SKM-1 treated with dmso at 0.1 percent for 144 hours (cell line): ENCODE measurements at regions not wholly inside any gene's neighbourhood (a gene's known extent, or its start where the extent isn't known, plus 50 kb on each side); places are given as distances from the start of the nearest gene placed in this dataset.
"Not testable (repeated sequence)": the region's sequence is repeated elsewhere in the genome, so short reads cannot be mapped to it uniquely, and the experiment has no call there.

ENCODE experiments used
- DNase-seq: peaks from one replicate; lab custom pipeline; 2025; ENCODE audit not compliant: unreplicated experiment; lab: John Stamatoyannopoulos, UW

DNA sequence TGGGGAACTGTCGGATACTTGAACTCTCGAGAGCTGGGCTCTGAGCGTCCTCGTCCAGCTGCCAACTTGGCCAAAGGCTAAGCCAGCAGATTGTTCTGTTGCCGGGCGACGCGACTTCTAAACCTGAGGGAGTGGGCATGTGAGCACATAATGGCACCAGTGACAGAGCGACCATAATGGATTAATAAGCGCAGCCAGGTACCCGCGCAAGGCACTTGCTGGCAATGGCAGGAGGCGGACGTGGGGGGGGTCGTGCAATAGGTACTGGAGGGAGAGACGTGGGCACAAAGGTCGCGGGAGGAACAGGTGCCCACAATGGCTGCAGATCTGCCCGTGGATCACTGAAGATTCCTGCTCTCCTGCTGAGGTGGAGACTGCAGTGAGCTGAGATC lies 1368.7 kb downstream of the CDH12 start:
- not testable (repeated sequence) for DNase-seq

DNA sequence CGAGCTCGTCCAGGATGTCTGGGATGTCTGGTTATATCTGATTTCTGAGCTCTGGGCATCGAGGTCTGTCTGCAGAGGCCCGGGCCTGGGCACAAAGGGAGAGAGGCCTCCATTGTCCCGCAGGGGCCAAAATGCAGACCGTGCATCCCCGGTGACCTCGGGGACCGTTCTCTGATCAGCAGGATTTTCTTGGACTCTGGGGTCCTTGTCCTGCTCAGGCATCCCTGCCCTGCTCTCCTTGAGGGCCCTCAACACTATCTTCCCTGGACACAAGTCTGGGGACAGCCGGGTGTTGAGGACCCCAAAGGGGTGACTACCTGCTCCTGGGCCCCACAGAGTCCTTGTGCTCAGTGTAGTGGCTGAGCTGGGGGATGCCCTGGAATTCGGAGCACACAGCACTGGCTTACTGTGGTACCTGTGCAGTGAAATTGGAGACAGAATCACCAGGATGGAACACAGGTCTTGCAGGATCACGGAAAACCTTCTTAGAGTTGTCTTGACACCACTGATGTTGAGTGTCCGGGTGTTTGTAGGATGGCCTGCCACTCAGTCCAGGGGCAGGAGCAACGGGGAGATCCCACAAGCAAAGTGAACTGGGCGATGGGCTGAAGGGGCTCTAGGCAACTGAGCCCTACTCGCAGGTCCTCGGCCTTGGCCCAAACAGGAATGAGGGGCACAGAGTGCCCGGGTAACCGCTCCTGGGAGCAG lies 1369.2 kb downstream of the CDH12 start:
- not testable (repeated sequence) for DNase-seq

- not testable (repeated sequence) for DNase-seq
These were observed 1370.0 kb downstream of the CDH12 start for GRCh38 chr5:21482983-21483650.

GRCh38 chr5:21482522-21482921 lies 1370.6 kb downstream of the CDH12 start:
- DNase-seq = not testable (repeated sequence)

GRCh38 chr5:21481320-21482270 lies 1371.5 kb downstream of the CDH12 start:
- not testable (repeated sequence) for DNase-seq

DNA sequence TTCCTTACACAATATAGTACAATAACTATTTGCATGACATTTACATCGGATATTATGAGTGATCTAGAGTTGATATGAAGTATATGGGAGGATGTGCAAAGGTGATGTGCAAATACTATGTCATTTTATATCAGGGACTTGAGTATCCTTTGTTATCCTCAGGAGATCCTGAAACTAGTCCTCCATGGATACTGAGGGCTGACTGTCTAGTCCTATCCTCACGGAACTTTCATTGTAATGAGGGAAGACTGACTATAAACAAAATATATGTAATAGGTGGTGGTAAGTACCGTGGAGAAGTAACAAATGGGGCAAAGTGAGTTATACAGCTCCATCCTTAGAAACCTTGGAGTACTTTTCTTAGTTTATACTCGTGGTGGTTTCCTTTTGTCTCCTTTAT lies 1373.1 kb downstream of the CDH12 start:
- not testable (repeated sequence) for DNase-seq

DNA sequence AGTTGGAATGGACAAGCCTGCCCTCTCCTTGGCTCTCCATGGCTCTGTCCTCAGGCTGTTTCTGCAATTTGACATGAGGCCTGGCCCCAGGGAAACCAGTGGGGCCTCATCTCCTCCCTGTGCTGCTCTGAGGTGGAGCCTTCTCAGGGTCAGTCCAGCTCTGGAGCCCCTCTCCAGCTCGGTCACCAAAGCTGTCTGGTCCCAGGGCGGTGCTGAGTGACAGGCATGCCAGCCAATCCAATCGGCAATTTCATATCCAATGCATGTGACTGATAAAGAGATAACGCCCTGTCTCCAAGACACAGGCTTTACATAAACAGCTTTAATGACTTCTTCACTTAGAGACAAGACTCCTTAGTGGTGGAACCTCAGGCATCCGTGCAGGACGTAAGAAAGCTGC lies 1379.2 kb downstream of the CDH12 start:
- not testable (repeated sequence) for DNase-seq

DNA sequence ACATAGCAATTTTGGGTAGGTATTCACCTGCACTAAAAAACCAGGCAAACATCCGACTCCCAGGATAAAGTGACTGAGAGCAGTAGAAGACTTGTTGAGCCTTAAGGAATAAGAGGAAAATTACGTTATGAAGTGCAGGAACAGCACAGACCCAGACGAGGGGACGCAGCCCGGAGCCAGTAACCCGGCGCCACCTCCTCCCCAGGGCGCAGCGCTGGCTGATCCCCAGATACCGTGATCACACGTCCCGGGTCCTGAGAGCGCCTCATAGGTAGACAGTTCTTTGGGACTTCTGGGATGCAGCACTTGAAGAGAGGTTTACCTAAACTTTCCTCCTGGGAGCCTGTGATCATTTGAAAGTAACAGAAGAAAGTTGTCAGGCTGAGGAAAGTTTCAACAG lies 1379.7 kb downstream of the CDH12 start:
- not testable (repeated sequence) for DNase-seq

DNA sequence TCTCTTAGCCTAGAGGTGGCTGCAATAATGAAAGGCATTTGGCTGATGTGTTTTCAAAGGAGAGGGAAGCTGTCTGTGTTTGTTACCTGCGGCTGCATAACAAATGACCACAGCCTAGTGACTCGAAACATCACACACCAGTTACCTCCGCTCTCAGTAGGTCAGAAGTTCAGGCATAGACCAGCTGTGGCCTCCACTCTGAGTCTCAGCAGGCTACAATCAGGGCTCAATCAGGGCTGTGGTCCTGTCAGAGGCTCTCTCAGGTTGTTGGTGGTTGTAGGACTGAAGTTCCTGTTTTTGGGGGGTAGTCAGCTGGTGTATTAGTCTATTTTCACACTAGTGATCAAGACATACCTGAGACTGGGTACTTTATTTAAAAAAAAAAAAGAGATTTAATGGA lies 1381.5 kb downstream of the CDH12 start:
- not testable (repeated sequence) for DNase-seq

GRCh38 chr5:21469523-21470101 lies 1383.5 kb downstream of the CDH12 start:
- not testable (repeated sequence) for DNase-seq

- not testable (repeated sequence) for DNase-seq
These were observed 1385.6 kb downstream of the CDH12 start for GRCh38 chr5:21467544-21467943.

DNA sequence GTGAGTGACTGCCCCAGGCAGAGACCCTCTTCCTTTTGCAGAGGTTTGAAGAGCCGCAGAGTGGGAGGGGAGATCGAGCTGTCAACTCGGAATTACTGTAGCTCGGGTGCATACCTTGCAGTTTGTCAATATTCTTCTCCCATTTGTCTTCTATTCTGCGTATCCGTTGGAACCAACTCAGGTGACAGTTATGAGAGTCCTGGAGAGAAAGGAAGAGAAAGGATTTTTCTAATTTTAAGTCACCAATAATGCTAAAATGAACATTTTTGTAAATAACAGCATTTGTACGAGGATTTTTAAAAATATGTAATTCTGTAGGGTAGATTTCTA lies 1393.4 kb downstream of the CDH12 start:
- DNase-seq = not testable (repeated sequence)

- DNase-seq = no peak
These were observed 1400.7 kb downstream of the CDH12 start for GRCh38 chr5:21452449-21452848.

DNA sequence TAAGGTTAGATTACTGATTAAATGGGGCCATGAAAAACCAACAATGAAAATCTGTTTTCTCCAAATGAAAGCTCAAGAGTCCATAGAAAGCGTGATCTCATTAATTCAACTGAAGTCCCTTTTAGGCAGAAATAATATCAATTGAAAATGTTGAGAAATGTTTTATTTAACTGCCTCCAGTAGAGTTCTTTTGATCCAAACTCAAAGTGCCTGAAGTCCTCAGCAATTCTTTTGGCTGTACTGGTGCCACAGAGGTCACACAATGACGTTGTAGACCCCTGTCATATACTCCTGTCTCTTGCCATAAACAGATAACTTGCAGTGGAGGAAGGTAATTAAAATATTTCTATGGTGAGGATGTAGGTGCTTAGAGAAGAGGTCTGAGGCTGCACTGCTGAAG lies 1420.5 kb downstream of the CDH12 start:
- DNase-seq = no peak

- no peak for DNase-seq
These were observed 1428.2 kb downstream of the CDH12 start for GRCh38 chr5:21424907-21425306.

DNA sequence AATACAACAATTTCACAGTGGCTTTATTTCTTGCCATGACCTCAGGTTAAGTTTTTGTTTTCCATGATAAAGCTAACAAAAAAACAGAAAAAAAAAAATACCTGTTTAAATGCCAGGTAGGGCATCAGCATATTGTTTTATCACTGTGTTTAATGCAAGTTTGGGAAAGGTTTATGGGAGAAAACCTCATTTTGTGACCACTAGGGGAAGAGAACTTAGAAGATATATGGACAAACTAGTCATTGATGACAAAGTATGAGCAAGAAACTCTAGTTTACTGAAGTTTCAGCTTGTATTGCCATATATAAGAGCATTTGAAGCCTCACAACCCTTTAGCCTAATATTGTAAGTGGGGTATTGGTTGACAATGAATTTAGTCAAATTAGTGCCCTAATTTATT lies 1431.4 kb upstream of the CDH18 start:
- no peak for DNase-seq

DNA sequence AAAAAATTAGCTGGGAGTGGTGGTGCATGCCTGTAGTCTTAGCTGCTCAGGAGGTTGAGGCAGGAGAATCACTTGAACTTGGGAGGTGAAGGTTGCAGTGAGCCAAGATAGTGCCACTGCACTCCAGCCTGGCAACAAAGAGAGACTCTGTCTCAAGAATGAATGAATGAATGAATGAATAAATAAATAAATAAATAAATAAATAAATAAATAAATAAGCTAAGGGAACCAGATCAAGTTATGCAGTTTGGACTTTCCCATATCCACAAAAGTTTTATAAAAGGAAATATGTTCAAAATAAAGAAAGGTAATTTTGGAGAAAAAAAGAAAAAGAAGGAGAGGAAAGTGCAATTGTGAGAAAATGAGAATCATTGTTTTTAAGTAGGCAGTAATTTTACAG lies 1414.1 kb upstream of the CDH18 start:
- DNase-seq = not testable (repeated sequence)

DNA sequence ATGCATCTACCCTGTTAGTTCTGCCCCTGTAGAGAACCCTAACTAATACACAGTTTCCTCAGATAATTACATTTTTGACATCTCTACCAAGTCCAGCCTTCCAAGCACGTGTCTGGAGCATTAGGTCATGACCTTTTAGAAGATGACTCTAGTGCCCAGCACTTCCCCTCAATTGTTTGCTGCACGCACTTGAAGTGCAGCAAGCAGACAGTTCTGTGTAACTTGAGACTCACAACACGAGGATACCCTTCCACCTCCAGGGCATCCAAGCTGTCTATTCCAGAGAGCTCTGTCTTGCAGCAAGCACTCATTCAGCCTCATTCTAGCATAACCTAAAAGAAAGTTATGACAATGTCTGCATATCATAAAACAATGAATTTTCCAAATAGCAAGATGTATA lies 1410.5 kb upstream of the CDH18 start:
- no peak for DNase-seq

DNA sequence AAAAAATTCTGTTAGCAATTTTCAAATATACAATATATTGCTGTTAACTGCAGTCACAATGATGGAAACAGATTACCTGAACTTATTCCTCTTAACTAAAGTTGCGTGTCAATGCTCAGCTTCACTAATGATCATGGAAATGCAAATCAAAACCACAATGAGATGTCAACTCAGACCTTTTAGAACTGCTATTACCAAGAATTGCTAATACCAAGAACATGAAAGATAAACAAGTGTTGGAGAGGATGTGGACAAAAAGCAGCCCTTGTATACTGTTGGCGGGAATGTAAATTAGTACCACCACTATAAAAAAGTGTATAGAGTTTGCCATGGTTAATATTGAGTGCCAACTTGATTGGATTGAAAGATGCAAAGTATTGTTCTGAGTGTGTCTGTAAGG lies 1409.7 kb upstream of the CDH18 start:
- no peak for DNase-seq

GRCh38 chr5:21391506-21391905 lies 1403.5 kb upstream of the CDH18 start:
- no peak for DNase-seq

- DNase-seq = not testable (repeated sequence)
These were observed 1372.8 kb upstream of the CDH18 start for GRCh38 chr5:21360754-21361153.
